Parathyroid adenoma (tissue), 2 donors: ENCODE measurements at regions not wholly inside any gene's neighbourhood (a gene's known extent, or its start where the extent isn't known, plus 50 kb on each side); places are given as distances from the start of the nearest gene placed in this dataset.

Experiments used
- H2AFZ ChIP-seq: fragments of 300-600 bp; sonication (generic); one replicate; pipeline ENCODE4 v1.7.0; 2017; ENCODE audit warnings: antibody characterized with exemption, mild to moderate bottlenecking
- H3K27ac ChIP-seq: fragments of 300-600 bp; sonication (generic); one replicate; pipeline ENCODE4 v1.7.0; 2017
- H3K27me3 ChIP-seq: fragments of 300-600 bp; sonication (generic); one replicate; pipeline ENCODE4 v1.7.0; 2017; ENCODE audit warnings: low read length; ENCODE audit not compliant: control insufficient read depth, insufficient read depth
- H3K36me3 ChIP-seq: fragments of 300-600 bp; sonication (generic); one replicate; pipeline ENCODE4 v1.7.0; 2017; ENCODE audit warnings: low read length; ENCODE audit not compliant: control insufficient read depth, insufficient read depth
- H3K4me1 ChIP-seq: fragments of 300-600 bp; sonication (generic); one replicate; pipeline ENCODE4 v1.7.0; 2017; ENCODE audit warnings: control low read depth
- H3K4me2 ChIP-seq: fragments of 300-600 bp; sonication (generic); one replicate; pipeline ENCODE4 v1.7.0; 2017; ENCODE audit warnings: low read length
- H3K4me3 ChIP-seq: fragments of 300-600 bp; sonication (generic); one replicate; pipeline ENCODE4 v1.7.0; 2017; ENCODE audit warnings: low read depth, low read length
- H3K79me2 ChIP-seq: fragments of 300-600 bp; sonication (generic); one replicate; pipeline ENCODE4 v1.7.0; 2017; ENCODE audit warnings: control low read depth
- H3K9ac ChIP-seq: fragments of 300-600 bp; sonication (generic); one replicate; pipeline ENCODE4 v1.7.0; 2017; ENCODE audit warnings: mild to moderate bottlenecking
- H3K9me3 ChIP-seq: fragments of 300-600 bp; sonication (generic); one replicate; pipeline ENCODE4 v1.7.0; 2017; ENCODE audit warnings: low read length; ENCODE audit not compliant: control insufficient read depth
- TF ChIP-seq, protein P1 (sequence below): fragments of 300-600 bp; sonication (generic); IDR thresholded peaks from one replicate; pipeline ENCODE4 v1.7.0; 2017; ENCODE audit warnings: antibody characterized with exemption, mild to moderate bottlenecking
- donor health status: primary hyperparathyroidism.

DNA sequence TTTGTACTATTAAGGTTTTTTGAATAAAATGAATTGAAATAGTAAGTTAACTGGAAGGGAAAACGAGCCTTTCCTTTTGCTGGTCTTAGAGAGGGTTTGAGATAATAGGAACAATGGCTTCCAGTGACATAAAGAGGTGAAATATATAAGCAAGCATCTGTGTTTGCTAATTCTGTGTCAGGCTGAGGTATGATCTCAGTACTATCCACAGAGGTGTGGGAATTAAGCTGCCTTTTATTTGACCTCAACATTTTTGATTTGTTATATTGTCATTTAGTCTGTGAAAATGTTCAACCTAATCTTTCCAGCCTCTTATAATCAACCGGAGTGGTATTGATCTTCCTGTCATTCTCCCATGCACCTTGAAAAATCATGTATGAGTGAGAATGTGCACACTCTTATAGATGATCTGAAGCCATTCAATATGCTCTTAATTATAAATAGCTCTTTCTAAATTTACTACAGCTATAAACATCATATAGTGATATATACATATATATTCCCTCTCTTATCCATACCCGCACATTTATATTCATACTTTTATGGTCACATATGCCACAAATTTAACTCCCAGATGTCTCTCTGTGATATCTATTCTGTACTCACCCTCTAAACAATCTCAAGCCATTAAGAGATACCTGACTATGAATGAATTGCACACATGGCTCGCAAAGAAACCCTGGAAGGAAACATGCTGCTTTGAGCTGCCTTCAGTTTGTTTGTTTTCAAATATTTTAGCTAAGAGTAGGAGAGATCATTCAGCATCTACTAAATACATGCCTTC is 754.7 kb upstream of the NRSN1 start:
- H3K4me2 ChIP-seq: no peak overlapping the region
- H3K9ac ChIP-seq: no peak overlapping the region
- no peaks in the 10 kb centered on the region for H3K27me3 ChIP-seq
- no peak overlapping the region for H3K27ac ChIP-seq
- H3K79me2 ChIP-seq: no peaks in the 10 kb centered on the region
- no peaks in the 10 kb centered on the region for H3K9me3 ChIP-seq
- no peaks in the 10 kb centered on the region for H3K4me1 ChIP-seq
- no peak overlapping the region for H2AFZ ChIP-seq
- H3K4me3 ChIP-seq: no peak overlapping the region
- TF ChIP-seq, protein P1, sequence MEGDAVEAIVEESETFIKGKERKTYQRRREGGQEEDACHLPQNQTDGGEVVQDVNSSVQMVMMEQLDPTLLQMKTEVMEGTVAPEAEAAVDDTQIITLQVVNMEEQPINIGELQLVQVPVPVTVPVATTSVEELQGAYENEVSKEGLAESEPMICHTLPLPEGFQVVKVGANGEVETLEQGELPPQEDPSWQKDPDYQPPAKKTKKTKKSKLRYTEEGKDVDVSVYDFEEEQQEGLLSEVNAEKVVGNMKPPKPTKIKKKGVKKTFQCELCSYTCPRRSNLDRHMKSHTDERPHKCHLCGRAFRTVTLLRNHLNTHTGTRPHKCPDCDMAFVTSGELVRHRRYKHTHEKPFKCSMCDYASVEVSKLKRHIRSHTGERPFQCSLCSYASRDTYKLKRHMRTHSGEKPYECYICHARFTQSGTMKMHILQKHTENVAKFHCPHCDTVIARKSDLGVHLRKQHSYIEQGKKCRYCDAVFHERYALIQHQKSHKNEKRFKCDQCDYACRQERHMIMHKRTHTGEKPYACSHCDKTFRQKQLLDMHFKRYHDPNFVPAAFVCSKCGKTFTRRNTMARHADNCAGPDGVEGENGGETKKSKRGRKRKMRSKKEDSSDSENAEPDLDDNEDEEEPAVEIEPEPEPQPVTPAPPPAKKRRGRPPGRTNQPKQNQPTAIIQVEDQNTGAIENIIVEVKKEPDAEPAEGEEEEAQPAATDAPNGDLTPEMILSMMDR: no peak
- no peaks in the 10 kb centered on the region for H3K36me3 ChIP-seq

DNA sequence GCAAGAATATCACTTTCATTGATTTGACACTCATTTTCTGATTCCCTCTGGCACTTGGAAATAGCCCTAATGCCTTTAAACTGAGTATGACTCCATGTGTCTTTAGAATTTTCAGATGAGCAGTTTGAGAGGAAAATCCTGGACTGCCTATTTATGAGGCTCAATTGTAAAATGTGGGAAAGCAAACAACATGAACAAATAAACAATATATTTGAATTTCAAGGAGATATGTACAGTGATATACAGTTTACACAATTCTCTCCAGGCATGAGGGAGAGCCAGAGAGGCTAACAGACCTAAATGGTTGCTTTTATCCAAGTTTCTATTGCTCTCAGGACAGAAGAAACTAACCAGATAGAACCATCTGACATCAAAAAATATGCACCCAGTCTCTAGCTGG is 748.2 kb upstream of the NRSN1 start:
- H3K4me1 ChIP-seq: no peaks in the 10 kb centered on the region
- no peak overlapping the region for H3K27ac ChIP-seq

DNA sequence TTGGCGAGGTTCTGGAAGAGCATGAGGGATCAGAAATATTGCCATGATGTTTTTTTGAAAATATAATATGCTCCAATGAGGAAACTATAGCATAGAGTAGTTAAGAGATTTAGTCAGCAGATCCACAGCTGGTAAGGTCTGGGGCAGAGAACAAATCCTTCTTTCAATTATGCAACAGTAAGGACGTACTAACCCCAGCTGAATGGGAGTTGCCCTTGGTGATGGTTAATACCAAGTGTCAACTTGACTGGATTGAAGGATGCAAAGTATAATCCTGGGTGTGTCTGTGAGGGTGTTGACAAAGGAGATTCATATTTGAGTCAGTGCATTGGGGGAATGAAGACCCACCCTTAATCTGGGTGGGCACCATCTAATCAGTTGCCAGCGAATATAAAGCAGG is 745.5 kb upstream of the NRSN1 start:
- Histone ChIP-seq H2AFZ (no peak overlapping the region), H3K9ac (no peak overlapping the region), H3K4me3 (no peak overlapping the region), H3K27ac (no peak overlapping the region), H3K9me3 (no peaks in the 10 kb centered on the region), H3K36me3 (no peaks in the 10 kb centered on the region), H3K4me1 (no peaks in the 10 kb centered on the region), H3K27me3 (no peaks in the 10 kb centered on the region), H3K4me2 (no peak overlapping the region), H3K79me2 (no peaks in the 10 kb centered on the region)
- TF ChIP-seq, protein P1: no peak

More for the DNA sequence above, 748.2 kb upstream of the NRSN1 start:
- Histone ChIP-seq H3K27me3 (no peaks in the 10 kb centered on the region), H3K4me2 (no peak overlapping the region), H3K79me2 (no peaks in the 10 kb centered on the region), H3K4me3 (no peak overlapping the region), H2AFZ (no peak overlapping the region), H3K9ac (no peak overlapping the region), H3K36me3 (no peaks in the 10 kb centered on the region), H3K9me3 (no peaks in the 10 kb centered on the region)
- TF ChIP-seq, protein P1: no peak

DNA sequence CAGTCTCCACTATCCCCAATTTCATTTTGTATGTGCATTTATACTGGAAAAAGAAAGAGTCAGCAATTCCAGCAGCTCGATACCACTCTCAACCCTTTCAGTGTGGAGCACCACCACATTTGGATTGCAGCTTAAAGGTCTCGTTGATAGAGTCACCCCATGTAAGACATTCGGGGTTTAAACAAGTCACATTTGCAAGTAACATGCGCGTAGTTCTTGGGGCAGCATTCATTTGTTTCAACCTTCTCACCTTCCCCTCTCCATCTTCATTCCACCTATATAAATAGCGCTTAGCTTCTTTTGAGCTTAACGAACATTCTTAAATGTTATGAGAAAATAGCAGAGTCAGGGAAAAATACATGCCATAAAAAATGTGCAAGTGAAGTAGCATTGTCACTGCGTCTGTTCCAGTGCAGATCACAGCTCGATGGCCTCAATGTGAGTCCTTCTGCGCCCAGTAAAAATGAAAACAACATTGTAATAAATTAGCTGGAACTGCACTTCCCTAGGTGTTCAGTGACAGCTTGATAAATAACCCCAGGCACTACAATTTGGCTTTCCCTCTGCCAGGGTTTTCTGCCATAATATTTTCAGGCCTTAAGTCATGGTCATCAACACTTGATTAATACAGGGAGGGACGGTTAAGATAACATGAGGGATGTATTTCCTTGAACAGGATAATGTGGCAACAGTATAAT is 737.8 kb upstream of the NRSN1 start:
- Histone ChIP-seq H3K79me2 (no peaks in the 10 kb centered on the region), H2AFZ (no peak overlapping the region)
- TF ChIP-seq, protein P1: no peak

More for the DNA sequence above, 737.8 kb upstream of the NRSN1 start:
- no peaks in the 10 kb centered on the region for H3K27me3 ChIP-seq
- H3K36me3 ChIP-seq: no peaks in the 10 kb centered on the region
- H3K9ac ChIP-seq: no peak overlapping the region
- no peaks in the 10 kb centered on the region for H3K9me3 ChIP-seq
- no peak overlapping the region for H3K27ac ChIP-seq
- no peak overlapping the region for H3K4me3 ChIP-seq
- H3K4me1 ChIP-seq: no peaks in the 10 kb centered on the region
- H3K4me2 ChIP-seq: no peak overlapping the region
